Ovary (tissue), 7 donors: ENCODE measurements at regions not wholly inside any gene's neighbourhood (a gene's known extent, or its start where the extent isn't known, plus 50 kb on each side); places are given as distances from the start of the nearest gene placed in this dataset.

Source experiments
- DNase-seq, 5 donors: peaks; one replicate each; pipeline ENCODE4 v3.0.0-alpha.2; 2019 to 2020
- H3K27ac ChIP-seq, 2 donors: fragments of 200-600 bp; one replicate each; pipeline versions ENCODE4 v1.5.1 to v1.8.0; 2019 to 2022
- H3K27me3 ChIP-seq: fragments of 200-600 bp; one replicate; pipeline ENCODE4 v1.8.0; 2022
- H3K36me3 ChIP-seq: fragments of 200-600 bp; sonication (generic); one replicate; pipeline ENCODE4 v1.5.1; 2019
- H3K4me1 ChIP-seq: one replicate; pipeline ENCODE4 v1.8.1; 2013; ENCODE audit warnings: mild to moderate bottlenecking, moderate library complexity; ENCODE audit not compliant: insufficient read depth
- H3K4me3 ChIP-seq: fragments of 200-600 bp; sonication (generic); one replicate; pipeline ENCODE4 v1.5.1; 2017
- H3K9me3 ChIP-seq, 2 donors: fragments of 200-600 bp in 1 of 2; sonication (generic) in 1 of 2; one replicate each; pipeline versions ENCODE4 v1.5.1 to v1.8.1; 2013 to 2019; ENCODE audit warnings: mild to moderate bottlenecking in 1 of 2, moderate library complexity in 1 of 2
- EP300 ChIP-seq: sonication (generic); formaldehyde crosslinking; IDR thresholded peaks from one replicate; pipeline ENCODE4 v1.6.1; 2017; ENCODE audit warnings: antibody characterized with exemption
- POLR2A ChIP-seq: fragments of 450-650 bp; IDR thresholded peaks from one replicate; pipeline ENCODE4 v1.6.1; 2017; ENCODE audit warnings: antibody characterized with exemption, mild to moderate bottlenecking, moderate library complexity
- WGBS, 3 donors: extraction: QIAGEN DNeasy Blood & Tissue Kit in 1 of 3; methylation state at CpG; one replicate each; pipeline versions ENCODE4 v1.1.5 to v1.1.7; 2013 to 2017; 5-methylcytosine and 5-hydroxymethylcytosine counted together
- intact Hi-C, 4 donors: fragments of 100-400 bp; cut with DNase I; formaldehyde crosslinking; loops; one replicate each; pipeline versions ENCODE4 v1.11.0 to v1.15.1; 2022 to 2023
- TF ChIP-seq, protein P1 (sequence below), 3 donors: fragments of 450-650 bp in 2 of 3; fragments of 200-600 bp in 1 of 3; IDR thresholded peaks; one replicate each; pipeline versions ENCODE4 v1.5.1 to v1.8.0; 2016 to 2022; ENCODE audit warnings: antibody characterized with exemption in 3 of 3, mild to moderate bottlenecking in 1 of 3
- donor health status: DM: no; HTN: no; CAD: no; lungs with moderate emphysema.
- donor health status: DM: no; HTN: no; CAD: no.
- donor health status: Bipolar disorder and iron deficiency.
- donor health status: DM: no; HTN: no; CAD: no.
- donor health status: DM: yes; HTN: yes; CAD: no.

DNA sequence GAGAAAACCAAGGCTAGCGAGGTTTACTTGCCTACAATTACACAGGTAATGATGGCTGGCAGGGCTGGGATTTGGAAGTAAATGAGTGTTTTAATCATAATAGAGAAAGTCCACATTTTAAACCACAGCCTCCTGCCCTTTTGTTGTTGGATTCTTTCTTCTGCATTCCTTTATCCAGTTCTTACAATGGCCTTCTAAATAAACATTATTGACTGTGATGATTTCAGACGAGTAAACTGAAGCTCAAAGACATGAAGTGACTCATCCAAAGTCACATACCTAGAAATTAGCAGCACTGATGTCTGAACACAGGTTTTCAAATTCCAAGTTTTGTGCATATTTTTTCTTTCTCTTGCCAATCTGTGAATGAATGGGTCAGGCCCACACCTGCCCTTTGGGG is 51.2 kb upstream of the C1QTNF7 start:
- H3K4me3 ChIP-seq, result no peak overlapping the region
- no peak for DNase-seq
- H3K27me3 ChIP-seq, result no peaks in the 10 kb centered on the region
- H3K36me3 ChIP-seq, result no peaks in the 10 kb centered on the region
- WGBS, 3 donors, result 69 to 72% (median 70%) methylated on average over 2 of the region's 2 CpGs
- no peaks in the 10 kb centered on the region for H3K9me3 ChIP-seq
- TF ChIP-seq POLR2A, result no peak
- TF ChIP-seq, protein P1, sequence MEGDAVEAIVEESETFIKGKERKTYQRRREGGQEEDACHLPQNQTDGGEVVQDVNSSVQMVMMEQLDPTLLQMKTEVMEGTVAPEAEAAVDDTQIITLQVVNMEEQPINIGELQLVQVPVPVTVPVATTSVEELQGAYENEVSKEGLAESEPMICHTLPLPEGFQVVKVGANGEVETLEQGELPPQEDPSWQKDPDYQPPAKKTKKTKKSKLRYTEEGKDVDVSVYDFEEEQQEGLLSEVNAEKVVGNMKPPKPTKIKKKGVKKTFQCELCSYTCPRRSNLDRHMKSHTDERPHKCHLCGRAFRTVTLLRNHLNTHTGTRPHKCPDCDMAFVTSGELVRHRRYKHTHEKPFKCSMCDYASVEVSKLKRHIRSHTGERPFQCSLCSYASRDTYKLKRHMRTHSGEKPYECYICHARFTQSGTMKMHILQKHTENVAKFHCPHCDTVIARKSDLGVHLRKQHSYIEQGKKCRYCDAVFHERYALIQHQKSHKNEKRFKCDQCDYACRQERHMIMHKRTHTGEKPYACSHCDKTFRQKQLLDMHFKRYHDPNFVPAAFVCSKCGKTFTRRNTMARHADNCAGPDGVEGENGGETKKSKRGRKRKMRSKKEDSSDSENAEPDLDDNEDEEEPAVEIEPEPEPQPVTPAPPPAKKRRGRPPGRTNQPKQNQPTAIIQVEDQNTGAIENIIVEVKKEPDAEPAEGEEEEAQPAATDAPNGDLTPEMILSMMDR (IDR thresholded peaks at IDR 0.05), result no peak
- TF ChIP-seq EP300, result no peak
- intact Hi-C loops, result no loop called here
- peaks cover 7% of the 10 kb centered on the region for H3K4me1 ChIP-seq
- H3K27ac ChIP-seq, result no peak overlapping the region
